Brain pericyte (primary cell): ENCODE measurements at regions not wholly inside any gene's neighbourhood (a gene's known extent, or its start where the extent isn't known, plus 50 kb on each side); places are given as distances from the start of the nearest gene placed in this dataset.
A peak's percentile ranks its signal among the peaks of the same experiment; 100 is the strongest.

ENCODE experiments used
- DNase-seq: peaks from one replicate; pipeline ENCODE4 v3.0.0-alpha.2; 2012; ENCODE audit warnings: low read depth, low spot score

DNA sequence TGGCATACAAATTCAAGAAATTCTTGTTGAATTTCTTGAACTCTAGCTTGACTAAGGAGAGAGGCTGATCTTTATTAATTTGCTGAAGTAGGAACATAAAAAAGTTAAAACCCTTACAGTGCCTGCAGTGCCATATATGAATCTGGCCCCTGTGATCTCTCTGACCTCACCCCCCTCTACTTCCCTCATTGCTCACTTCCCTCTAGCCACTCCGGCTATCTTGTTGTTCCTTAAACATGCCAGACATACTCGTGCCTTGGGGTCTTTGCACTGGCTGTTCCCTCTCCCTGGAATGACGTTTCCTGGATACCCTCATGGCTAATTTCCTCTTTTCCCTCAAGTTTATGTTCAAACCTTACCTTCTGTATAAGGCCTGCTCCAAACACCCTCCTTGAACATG, 246.3 kb upstream of the SIX2 start:
- DNase-seq = no peak

GRCh38 chr2:45254025-45254424, 244.8 kb upstream of the SIX2 start:
- DNase-seq = no peak

DNA sequence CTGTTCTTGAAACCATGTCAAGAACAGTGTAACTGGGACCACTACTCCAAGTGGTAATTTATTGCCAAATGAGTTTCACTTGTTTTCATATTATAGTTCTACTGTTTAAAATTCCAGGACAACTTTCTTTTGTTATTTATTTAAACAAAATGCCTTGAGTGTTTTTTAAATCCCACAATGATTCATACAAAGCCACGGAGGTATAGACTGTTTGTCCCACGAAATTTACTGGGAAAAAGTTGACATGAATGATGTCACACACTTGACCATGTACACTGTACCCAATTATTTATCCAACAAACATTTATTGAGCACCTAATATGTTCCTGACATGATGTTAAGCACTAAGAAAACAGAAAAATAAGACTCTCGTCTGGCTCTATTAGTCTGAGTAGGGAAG, 243.9 kb upstream of the SIX2 start:
- no peak for DNase-seq

- no peak for DNase-seq
Measured at GRCh38 chr2:45250176-45250575, 240.9 kb upstream of the SIX2 start.

DNA sequence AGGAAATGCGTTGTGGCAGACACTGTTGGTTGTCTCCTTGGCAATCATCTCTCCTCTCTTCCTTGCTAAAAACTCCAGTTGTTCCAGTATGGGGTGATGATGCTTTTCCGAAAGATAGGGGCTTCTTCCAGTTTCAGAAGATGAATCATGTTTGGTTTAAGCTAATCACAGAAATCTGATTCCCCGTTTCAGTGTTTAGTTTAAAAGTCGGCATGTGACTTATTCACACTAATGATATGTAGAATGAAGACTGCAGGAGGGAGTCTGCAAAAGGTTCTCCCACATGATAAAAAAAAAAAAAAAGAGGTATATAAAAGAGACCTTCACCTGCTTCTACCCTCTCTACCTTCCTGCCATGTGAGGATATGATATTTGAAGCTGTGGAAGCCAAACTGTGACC, 239.0 kb upstream of the SIX2 start:
- no peak for DNase-seq

DNA sequence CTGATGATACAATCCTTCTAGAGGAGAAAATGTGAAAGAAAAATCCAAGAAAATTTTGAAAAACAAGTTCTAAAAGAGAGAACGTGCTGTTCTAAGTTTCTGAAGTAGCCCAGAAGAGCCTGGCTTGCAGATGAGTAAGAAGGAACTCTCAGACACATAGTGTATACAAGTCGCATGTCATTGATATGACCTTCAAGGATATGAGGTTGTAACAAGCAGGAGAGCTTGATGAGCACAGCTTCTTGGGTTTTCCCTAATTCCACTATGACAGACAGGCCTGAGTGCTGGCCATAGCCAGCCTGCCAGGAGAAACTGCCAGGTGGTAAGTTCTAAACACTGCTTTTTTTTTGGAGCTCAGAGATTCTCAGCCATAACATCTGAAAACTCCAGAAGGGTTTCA, 235.7 kb upstream of the SIX2 start:
- no peak for DNase-seq

DNA sequence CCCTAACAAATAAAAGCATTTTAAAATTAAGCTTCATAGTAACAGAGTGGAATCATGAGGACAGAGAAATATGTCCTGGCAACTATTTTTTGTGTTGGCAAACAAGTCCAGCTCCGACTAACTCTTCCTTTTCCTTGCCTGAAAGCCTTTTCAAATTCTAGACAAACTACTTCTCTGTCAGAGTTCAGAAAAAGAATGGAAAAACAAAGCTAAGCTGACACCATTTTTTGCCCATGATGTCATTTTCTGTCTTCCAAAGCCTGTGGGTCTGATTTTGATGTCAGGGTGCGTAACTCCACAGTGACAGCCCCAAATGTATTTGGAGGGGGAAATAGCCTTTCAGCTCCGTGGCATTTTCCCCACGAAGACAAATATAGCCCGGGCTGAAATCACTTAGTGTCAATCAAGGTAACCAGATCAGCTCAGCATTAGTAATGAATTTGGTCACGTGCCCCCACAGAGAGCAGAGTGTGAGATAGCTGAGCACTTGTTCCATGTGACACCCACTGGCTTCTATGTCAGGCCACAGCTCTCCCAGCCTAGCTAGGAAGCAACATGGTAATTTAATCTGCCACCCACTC, 233.0 kb upstream of the SIX2 start:
- no peak for DNase-seq

- DNase-seq = no peak
Measured at GRCh38 chr2:45241061-45241561, 231.9 kb upstream of the SIX2 start.

- DNase-seq = peak; percentile 74
Measured at GRCh38 chr2:45237850-45238542, 228.7 kb upstream of the SIX2 start.

DNA sequence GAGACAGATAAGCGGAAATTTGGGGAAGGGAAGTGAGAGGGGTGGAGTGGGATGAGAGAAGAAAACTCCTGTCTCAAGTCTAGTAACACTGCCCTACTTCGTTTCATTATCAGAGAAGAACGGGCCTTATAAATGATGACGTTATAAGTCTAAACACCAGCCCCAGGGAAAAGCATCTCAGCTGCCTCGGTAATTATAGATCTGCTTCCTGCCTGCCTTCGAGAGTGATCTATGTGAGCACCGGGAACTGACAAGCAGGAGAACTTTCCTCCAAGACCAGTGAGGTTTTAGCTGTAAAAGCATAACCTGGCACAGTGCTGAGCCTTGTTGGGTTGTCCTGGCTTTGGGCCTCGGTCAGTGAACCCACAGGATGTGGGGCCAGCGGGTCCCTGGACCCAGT, 227.9 kb upstream of the SIX2 start:
- no peak for DNase-seq

DNA sequence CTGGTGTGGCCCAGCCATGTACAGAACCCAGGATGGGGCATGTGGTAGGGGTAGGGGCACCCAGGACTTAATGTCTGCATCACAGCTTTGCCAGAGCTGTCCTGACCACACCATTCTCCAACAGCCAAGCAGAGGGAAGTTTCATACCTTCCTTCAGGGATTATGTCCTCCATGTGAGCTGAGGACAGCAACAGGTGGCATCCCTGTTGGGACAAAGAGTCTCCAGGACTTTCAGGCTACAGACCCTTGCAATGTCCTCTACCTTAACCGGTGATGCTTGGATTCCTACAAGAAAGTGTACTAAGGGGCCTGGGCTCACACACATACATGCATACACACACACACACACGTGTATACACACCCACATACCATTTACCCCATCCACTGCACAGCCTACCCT, 227.0 kb upstream of the SIX2 start:
- DNase-seq = no peak

DNA sequence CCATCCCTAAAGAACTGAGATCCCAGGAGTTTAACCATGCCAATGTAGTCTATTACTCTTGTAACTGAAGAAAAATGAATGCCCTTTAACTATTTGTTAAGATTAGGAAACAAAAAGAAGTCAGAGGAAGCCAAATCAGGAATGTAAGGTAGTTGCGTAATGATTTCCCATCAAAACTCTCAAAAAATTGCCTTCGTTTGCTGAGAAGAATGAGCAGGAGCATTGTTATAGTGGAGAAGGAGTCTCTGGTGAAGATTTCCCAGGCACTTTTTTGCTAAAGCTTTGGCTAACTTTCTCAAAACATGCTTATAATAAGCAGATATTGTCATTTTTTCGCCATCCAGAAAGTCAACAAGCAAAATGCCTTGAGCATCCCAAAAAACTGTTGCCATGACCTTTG, 224.0 kb upstream of the SIX2 start:
- DNase-seq = no peak

- DNase-seq = no peak
Measured at GRCh38 chr2:45232818-45233217, 223.6 kb upstream of the SIX2 start.

- no peak for DNase-seq
Measured at GRCh38 chr2:45229411-45229810, 220.2 kb upstream of the SIX2 start.

DNA sequence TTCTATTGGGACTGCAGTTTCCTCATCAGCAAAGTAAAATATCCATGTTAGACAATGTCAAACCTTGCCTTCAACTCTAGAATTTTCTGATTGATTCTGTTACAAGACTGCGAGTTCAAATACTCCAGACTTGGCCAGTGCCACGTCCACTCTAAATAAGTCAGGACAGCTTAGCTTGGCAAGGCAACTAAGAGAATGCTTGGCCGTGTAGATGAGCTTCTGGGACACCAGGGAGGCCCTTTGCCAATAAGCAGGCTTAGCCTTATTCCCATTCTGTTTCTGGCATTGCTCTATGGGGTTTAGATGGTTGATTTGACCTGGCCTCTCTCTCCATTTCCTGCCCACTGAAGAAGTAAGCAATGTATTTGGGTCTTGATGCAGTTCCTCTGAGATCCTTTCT, 218.1 kb upstream of the SIX2 start:
- no peak for DNase-seq

GRCh38 chr2:45224993-45225380, 215.7 kb upstream of the SIX2 start:
- no peak for DNase-seq

DNA sequence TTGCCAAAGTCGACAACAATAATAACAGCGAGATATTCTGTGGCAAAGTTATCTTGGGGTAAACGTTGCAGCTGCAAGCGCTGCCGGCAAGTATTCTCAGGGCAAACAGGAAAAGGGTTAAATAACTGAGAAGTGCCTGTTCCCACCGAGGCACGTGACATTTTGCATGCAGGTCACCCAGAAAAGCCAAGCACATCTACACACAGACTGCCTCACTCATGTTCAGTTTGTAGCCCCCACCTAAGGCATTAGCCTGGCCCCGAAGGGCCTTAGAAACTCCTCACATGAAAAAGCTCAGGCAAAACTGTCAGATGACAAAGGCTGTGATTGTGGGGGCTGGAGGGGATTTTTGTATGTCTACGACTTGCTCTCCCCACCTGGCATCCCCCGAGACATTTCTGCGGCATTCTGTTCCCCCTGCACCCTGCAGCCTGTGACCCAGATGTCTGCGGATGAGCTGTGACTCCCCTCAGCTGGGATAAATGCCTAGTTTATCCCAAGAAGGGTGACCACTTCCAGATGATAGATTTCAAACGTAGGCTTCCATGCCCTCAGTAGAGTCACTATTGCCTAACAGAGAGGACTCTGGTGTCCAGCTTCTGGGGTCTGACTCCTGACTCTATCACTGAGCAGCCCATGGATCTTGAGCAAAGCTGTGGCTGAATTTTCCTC, 215.2 kb upstream of the SIX2 start:
- no peak for DNase-seq

- DNase-seq = no peak
Measured at GRCh38 chr2:45223531-45223930, 214.3 kb upstream of the SIX2 start.

DNA sequence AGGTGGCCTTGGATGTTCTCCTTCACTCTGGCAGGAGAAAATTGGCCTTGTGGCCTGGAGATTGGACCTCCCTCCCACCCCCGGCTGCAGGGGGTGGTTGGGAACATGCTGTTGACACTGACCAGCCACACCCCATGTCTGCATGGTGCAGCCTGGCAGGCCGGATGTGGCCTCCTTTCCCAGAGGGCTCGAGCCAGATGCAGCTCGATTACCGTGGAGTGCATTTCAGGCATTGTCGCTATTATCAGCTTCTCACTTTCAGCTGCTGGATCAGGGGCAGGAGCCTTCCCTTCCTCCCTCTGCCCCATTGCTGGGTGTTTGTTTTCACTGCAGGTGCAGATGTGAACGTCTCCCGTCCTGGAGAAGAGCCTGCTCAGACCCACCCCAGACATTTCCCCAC, 211.0 kb upstream of the SIX2 start:
- DNase-seq = no peak

DNA sequence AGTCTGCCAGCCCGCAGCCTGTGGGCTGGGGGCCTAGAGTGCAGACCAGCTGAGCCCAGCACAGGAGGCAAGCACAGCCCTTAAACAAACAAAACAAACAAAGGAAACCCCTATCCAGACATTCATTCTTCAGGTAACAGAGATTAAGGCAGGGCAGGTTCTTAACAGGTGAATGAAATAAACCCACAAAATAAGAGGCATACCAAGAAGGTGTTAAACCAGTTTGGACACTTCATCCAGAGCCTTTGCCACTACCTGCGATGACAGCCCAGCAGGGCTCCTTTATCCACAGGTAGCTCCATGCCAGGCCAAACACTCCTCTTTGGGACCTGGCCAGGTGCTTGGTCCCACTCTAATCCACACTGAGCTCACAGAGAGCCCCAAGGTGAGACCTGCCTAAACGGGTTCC, 209.7 kb upstream of the SIX2 start:
- no peak for DNase-seq

GRCh38 chr2:45218297-45218696, 209.0 kb upstream of the SIX2 start:
- DNase-seq = no peak

GRCh38 chr2:45216118-45216517, 206.9 kb upstream of the SIX2 start:
- DNase-seq = no peak

- DNase-seq = no peak
Measured at GRCh38 chr2:45214550-45214949, 205.3 kb upstream of the SIX2 start.
